ENCODE measurements at regions not wholly inside any gene's neighbourhood (a gene's known extent, or its start where the extent isn't known, plus 50 kb on each side); places are given as distances from the start of the nearest gene placed in this dataset.

DNA sequence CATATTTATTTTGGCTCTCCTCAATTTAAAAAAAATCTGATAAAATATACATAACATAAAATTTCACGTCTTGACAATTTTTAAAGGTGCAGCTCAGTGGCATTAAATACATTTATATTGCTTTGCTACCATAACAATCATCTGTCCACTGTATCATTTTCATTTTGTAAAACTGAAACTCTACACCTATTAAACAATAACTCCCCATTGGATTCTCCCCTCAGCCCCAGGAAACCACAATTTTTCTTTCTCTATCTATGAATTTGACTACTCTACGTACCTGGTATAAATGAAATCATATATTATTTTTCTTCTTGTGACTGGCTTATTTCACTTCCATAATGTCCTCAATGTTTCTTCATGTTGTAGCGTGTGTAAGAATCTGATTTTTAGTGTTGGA lies 563.5 kb downstream of the PRR16 start:
- Histone ChIP-seq H3K79me2 (ENCODE audit: control insufficient read depth, low read length) (no peaks in the 10 kb centered on the region), H3K36me3 (ENCODE audit: control insufficient read depth, low read length) (no peaks in the 10 kb centered on the region), H3K9me2 (replicated peaks; ENCODE audit: control insufficient read depth, low read length) (no peaks in the 10 kb centered on the region), H4K20me1 (ENCODE audit: control insufficient read depth, insufficient read depth, low read depth, low read length) (no peaks in the 10 kb centered on the region), H3K4me2 (ENCODE audit: low read length) (no peak overlapping the region), H3K27me3 (ENCODE audit: control insufficient read depth, low read length) (no peaks in the 10 kb centered on the region), H3K4me1 (ENCODE audit: control insufficient read depth, low read length) (no peaks in the 10 kb centered on the region), H3K4me3 (ENCODE audit: low read length) (no peak overlapping the region), H3F3A (ENCODE audit: control insufficient read depth, insufficient read depth) (no peaks in the 10 kb centered on the region), H3K27ac (ENCODE audit: low read depth, low read length) (no peak overlapping the region), H3K9me3 (ENCODE audit: control insufficient read depth, insufficient read depth, low read length) (no peaks in the 10 kb centered on the region)
- TF ChIP-seq CTCF (IDR thresholded peaks at IDR 0.05; ENCODE audit: low read depth, low read length, poor library complexity, severe bottlenecking) (no peak), EZH2phosphoT487 (IDR thresholded peaks at IDR 0.05; ENCODE audit: borderline replicate concordance, low read length) (no peak)

DNA sequence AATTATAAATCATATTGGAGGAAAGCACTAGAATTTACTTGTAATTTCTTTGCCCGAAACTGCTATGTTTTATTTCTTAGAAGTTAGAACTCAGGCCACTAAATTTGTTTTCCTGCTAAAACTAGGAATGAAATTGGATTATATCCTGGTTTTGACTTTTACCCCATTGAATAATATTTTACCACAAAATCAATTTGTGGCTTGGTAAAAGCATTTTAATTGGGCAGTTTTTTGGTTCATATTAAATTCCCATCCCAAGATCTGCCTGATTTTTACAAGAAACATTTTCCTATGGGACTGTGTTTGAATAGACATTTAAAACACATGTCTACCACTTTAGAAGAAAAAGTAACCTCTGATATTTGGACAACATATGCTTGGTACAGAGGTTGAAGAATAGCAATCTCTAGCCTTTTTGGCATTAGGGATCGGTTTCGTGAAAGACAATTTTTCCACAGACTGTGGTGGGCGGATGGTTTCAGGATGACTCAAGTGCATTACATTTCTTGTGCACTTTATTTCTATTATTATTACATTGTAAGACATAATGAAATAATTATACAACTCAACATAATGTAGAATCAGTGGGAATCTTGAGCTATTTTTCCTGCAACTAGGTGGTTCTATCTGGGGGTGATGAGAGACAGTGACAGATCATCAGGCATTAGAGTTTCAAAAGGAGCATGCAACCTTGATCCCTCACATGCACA lies 565.6 kb downstream of the PRR16 start:
- Histone ChIP-seq H4K20me1 (ENCODE audit: control insufficient read depth, insufficient read depth, low read depth, low read length) (no peaks in the 10 kb centered on the region), H3K27me3 (ENCODE audit: control insufficient read depth, low read length) (no peaks in the 10 kb centered on the region), H3K36me3 (ENCODE audit: control insufficient read depth, low read length) (no peaks in the 10 kb centered on the region), H3K4me1 (ENCODE audit: control insufficient read depth, low read length) (no peaks in the 10 kb centered on the region), H3K27ac (ENCODE audit: low read depth, low read length) (no peak overlapping the region), H3K4me2 (ENCODE audit: low read length) (no peak overlapping the region), H3K79me2 (ENCODE audit: control insufficient read depth, low read length) (no peaks in the 10 kb centered on the region), H3F3A (ENCODE audit: control insufficient read depth, insufficient read depth) (no peaks in the 10 kb centered on the region), H3K9me2 (replicated peaks; ENCODE audit: control insufficient read depth, low read length) (no peaks in the 10 kb centered on the region), H3K9me3 (ENCODE audit: control insufficient read depth, insufficient read depth, low read length) (no peaks in the 10 kb centered on the region), H3K4me3 (ENCODE audit: low read length) (no peak overlapping the region)
- TF ChIP-seq EZH2phosphoT487 (IDR thresholded peaks at IDR 0.05; ENCODE audit: borderline replicate concordance, low read length), result no peak
- TF ChIP-seq CTCF (IDR thresholded peaks at IDR 0.05; ENCODE audit: low read depth, low read length, poor library complexity, severe bottlenecking), result no peak

- no peaks in the 10 kb centered on the region for H3K27me3 ChIP-seq (ENCODE audit: control insufficient read depth, low read length)
- H3K9me3 ChIP-seq (ENCODE audit: control insufficient read depth, insufficient read depth, low read length), result no peaks in the 10 kb centered on the region
- no peaks in the 10 kb centered on the region for H3K9me2 ChIP-seq (replicated peaks; ENCODE audit: control insufficient read depth, low read length)
- no peaks in the 10 kb centered on the region for H3K36me3 ChIP-seq (ENCODE audit: control insufficient read depth, low read length)
- no peaks in the 10 kb centered on the region for H3F3A ChIP-seq (ENCODE audit: control insufficient read depth, insufficient read depth)
- H3K79me2 ChIP-seq (ENCODE audit: control insufficient read depth, low read length), result no peaks in the 10 kb centered on the region
- no peak overlapping the region for H3K4me3 ChIP-seq (ENCODE audit: low read length)
- H4K20me1 ChIP-seq (ENCODE audit: control insufficient read depth, insufficient read depth, low read depth, low read length), result no peaks in the 10 kb centered on the region
- TF ChIP-seq CTCF (IDR thresholded peaks at IDR 0.05; ENCODE audit: low read depth, low read length, poor library complexity, severe bottlenecking) (no peak), EZH2phosphoT487 (IDR thresholded peaks at IDR 0.05; ENCODE audit: borderline replicate concordance, low read length) (no peak)
- H3K4me1 ChIP-seq (ENCODE audit: control insufficient read depth, low read length), result no peaks in the 10 kb centered on the region
- no peak overlapping the region for H3K27ac ChIP-seq (ENCODE audit: low read depth, low read length)
- H3K4me2 ChIP-seq (ENCODE audit: low read length), result no peak overlapping the region
Measured at GRCh38 chr5:121031491-121031890, 567.4 kb downstream of the PRR16 start.
